CD14-positive monocyte (primary cell): ENCODE measurements at regions not wholly inside any gene's neighbourhood (a gene's known extent, or its start where the extent isn't known, plus 50 kb on each side); places are given as distances from the start of the nearest gene placed in this dataset.

Experiments used
- DNase-seq, 3 donors: peaks; one replicate each; pipeline ENCODE4 v3.0.0-alpha.2; 2011 to 2022
- H2AFZ ChIP-seq: 2 replicates; pipeline ENCODE4 v1.6.0; 2012; ENCODE audit warnings: mild to moderate bottlenecking, low read depth, low read length, inconsistent platforms; ENCODE audit not compliant: insufficient read depth, poor library complexity, severe bottlenecking
- H3K27ac ChIP-seq, 2 donors: 1 replicate in 1 of 2; 2 replicates in 1 of 2; pipeline ENCODE4 v1.5.1; 2012 to 2013; ENCODE audit warnings: low read length in 2 of 2, control low read depth in 1 of 2, inconsistent platforms in 1 of 2, low read depth in 1 of 2, mild to moderate bottlenecking in 1 of 2
- H3K27me3 ChIP-seq, 2 donors: one replicate each; pipeline versions ENCODE4 v1.6.0 to v1.6.1; 2011 to 2013; ENCODE audit warnings: low read length in 2 of 2; ENCODE audit not compliant: control insufficient read depth in 2 of 2, insufficient read depth in 2 of 2
- H3K36me3 ChIP-seq, 2 donors: replicated peaks in 1 of 2; 1 replicate in 1 of 2; 2 replicates in 1 of 2; pipeline versions ENCODE4 v1.5.1 to v1.6.1; 2012 to 2013; ENCODE audit warnings: low read length in 2 of 2, control low read depth in 1 of 2, inconsistent platforms in 1 of 2, mild to moderate bottlenecking in 1 of 2; ENCODE audit not compliant: insufficient read depth in 2 of 2, control insufficient read depth in 1 of 2
- H3K4me1 ChIP-seq, 2 donors: 1 replicate in 1 of 2; 2 replicates in 1 of 2; pipeline versions ENCODE4 v1.5.1 to v1.6.1; 2012 to 2013; ENCODE audit warnings: low read length in 2 of 2, control low read depth in 1 of 2, inconsistent platforms in 1 of 2, mild to moderate bottlenecking in 1 of 2, moderate library complexity in 1 of 2; ENCODE audit not compliant: insufficient read depth in 2 of 2, control insufficient read depth in 1 of 2
- H3K4me2 ChIP-seq: replicated peaks from 2 replicates; pipeline ENCODE3; 2012; ENCODE audit warnings: low read length, moderate library complexity, mild to moderate bottlenecking; ENCODE audit not compliant: poor library complexity, severe bottlenecking; ENCODE audit errors: extremely low read depth
- H3K4me3 ChIP-seq, 3 experiments: fragments of 200-600 bp in 1 of 3; sonication (generic) in 1 of 3; replicated peaks in 1 of 3; 1 replicate in 2 of 3; 2 replicates in 1 of 3; pipeline ENCODE4 v1.5.1; 2011 to 2013; ENCODE audit warnings: low read length in 3 of 3, mild to moderate bottlenecking in 3 of 3, control low read depth in 2 of 3, low read depth in 2 of 3, inconsistent platforms in 1 of 3, moderate library complexity in 1 of 3
- H3K79me2 ChIP-seq: 2 replicates; pipeline ENCODE4 v1.6.0; 2012; ENCODE audit warnings: mild to moderate bottlenecking, control low read depth, inconsistent platforms, low read length, moderate library complexity; ENCODE audit not compliant: insufficient read depth
- H3K9ac ChIP-seq: 2 replicates; pipeline ENCODE4 v1.6.0; 2017; ENCODE audit warnings: low read length, mild to moderate bottlenecking; ENCODE audit not compliant: insufficient read depth, poor library complexity, severe bottlenecking
- H3K9me3 ChIP-seq, 2 donors: replicated peaks in 1 of 2; 1 replicate in 1 of 2; 2 replicates in 1 of 2; pipeline versions ENCODE4 v1.5.1 to v1.6.1; 2012 to 2013; ENCODE audit warnings: low read length in 2 of 2, control low read depth in 1 of 2; ENCODE audit not compliant: control insufficient read depth in 1 of 2, insufficient read depth in 1 of 2
- H4K20me1 ChIP-seq: 2 replicates; pipeline ENCODE4 v1.6.0; 2012; ENCODE audit warnings: mild to moderate bottlenecking, low read length, control low read depth, moderate library complexity; ENCODE audit not compliant: insufficient read depth
- H3K27ac Mint-ChIP-seq, 7 donors: one replicate each; pipeline ENCODE4 v1.8.0; 2020; ENCODE audit warnings: mild to moderate bottlenecking in 7 of 7, mixed read lengths in 7 of 7, moderate library complexity in 6 of 7, inconsistent platforms in 2 of 7
- H3K27me3 Mint-ChIP-seq, 3 donors: one replicate each; pipeline ENCODE4 v1.8.0; 2021 to 2022; ENCODE audit warnings: low read depth in 3 of 3, mild to moderate bottlenecking in 3 of 3, mixed read lengths in 3 of 3, moderate library complexity in 3 of 3, inconsistent platforms in 1 of 3
- H3K36me3 Mint-ChIP-seq, 2 donors: one replicate each; pipeline ENCODE4 v1.8.0; 2020; ENCODE audit warnings: mixed read lengths in 2 of 2, inconsistent platforms in 1 of 2, mild to moderate bottlenecking in 1 of 2
- H3K4me1 Mint-ChIP-seq: one replicate; pipeline ENCODE4 v1.8.0; 2020; ENCODE audit warnings: mild to moderate bottlenecking, mixed read lengths
- H3K4me3 Mint-ChIP-seq, 2 donors: one replicate each; pipeline ENCODE4 v1.8.0; 2020; ENCODE audit warnings: mild to moderate bottlenecking in 2 of 2, mixed read lengths in 2 of 2, moderate library complexity in 1 of 2
- H3K9me3 Mint-ChIP-seq, 7 donors: one replicate each; pipeline ENCODE4 v1.8.0; 2020 to 2022; ENCODE audit warnings: mixed read lengths in 7 of 7, mild to moderate bottlenecking in 6 of 7, moderate library complexity in 6 of 7, inconsistent platforms in 2 of 7
- WGBS: methylation state at CpG from one replicate; pipeline ENCODE4 v1.1.5; 2013; ENCODE audit warnings: missing lambda C conversion rate; ENCODE audit not compliant: insufficient coverage; 5-methylcytosine and 5-hydroxymethylcytosine counted together
- intact Hi-C, 2 donors: fragments of 100-400 bp; cut with micrococcal nuclease; formaldehyde crosslinking; loops; one replicate each; pipeline versions ENCODE4 v1.15.0 to v1.15.1; 2023
- TF ChIP-seq, protein P1 (sequence below): fragments of 200-600 bp; IDR thresholded peaks from one replicate; pipeline ENCODE4 v1.8.0; 2022; ENCODE audit warnings: antibody characterized with exemption, mild to moderate bottlenecking

DNA sequence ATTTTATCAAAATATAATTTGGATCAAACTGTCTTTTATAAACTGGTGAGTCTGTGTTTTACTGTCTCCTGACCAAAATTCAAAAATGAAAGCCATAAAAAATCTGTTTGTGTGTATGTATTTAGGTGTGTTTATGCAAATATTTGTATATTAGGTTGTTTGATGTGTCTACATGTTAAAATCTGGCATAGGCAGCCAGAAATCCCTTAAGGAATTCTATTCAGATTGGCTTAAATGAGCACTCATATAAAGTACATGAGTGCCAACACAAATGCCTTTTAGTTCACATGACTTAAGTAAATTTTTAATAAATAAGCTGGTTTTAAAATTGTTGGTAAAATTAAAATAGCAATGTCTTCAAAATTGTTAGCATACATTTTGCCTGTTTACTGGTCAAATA is 133.3 kb upstream of the GUCY1A2 start:
- Histone ChIP-seq H2AFZ (no peak overlapping the region), H3K9ac (no peak overlapping the region), H3K4me2 (no peak overlapping the region), H3K27me3 (no peaks in the 10 kb centered on the region), H3K9me3 (no peaks in the 10 kb centered on the region), H3K4me3 (no peak overlapping the region), H3K4me1 (no peaks in the 10 kb centered on the region), H3K36me3 (no peaks in the 10 kb centered on the region), H3K79me2 (no peaks in the 10 kb centered on the region), H3K27ac (no peak overlapping the region), H4K20me1 (no peaks in the 10 kb centered on the region)
- H3K9me3 Mint-ChIP-seq = peaks cover 0 to 4% (median 0%) of the 10 kb centered on the region in 7 donors
- no peaks in the 10 kb centered on the region for H3K36me3 Mint-ChIP-seq
- no peaks in the 10 kb centered on the region for H3K4me1 Mint-ChIP-seq
- TF ChIP-seq, protein P1, sequence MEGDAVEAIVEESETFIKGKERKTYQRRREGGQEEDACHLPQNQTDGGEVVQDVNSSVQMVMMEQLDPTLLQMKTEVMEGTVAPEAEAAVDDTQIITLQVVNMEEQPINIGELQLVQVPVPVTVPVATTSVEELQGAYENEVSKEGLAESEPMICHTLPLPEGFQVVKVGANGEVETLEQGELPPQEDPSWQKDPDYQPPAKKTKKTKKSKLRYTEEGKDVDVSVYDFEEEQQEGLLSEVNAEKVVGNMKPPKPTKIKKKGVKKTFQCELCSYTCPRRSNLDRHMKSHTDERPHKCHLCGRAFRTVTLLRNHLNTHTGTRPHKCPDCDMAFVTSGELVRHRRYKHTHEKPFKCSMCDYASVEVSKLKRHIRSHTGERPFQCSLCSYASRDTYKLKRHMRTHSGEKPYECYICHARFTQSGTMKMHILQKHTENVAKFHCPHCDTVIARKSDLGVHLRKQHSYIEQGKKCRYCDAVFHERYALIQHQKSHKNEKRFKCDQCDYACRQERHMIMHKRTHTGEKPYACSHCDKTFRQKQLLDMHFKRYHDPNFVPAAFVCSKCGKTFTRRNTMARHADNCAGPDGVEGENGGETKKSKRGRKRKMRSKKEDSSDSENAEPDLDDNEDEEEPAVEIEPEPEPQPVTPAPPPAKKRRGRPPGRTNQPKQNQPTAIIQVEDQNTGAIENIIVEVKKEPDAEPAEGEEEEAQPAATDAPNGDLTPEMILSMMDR = no peak
- H3K27ac Mint-ChIP-seq = no peak overlapping the region
- intact Hi-C loops = no loop called here
- no peak overlapping the region for H3K4me3 Mint-ChIP-seq
- DNase-seq = no peak
- peaks cover 0 to 2% (median 0%) of the 10 kb centered on the region in 3 donors for H3K27me3 Mint-ChIP-seq

DNA sequence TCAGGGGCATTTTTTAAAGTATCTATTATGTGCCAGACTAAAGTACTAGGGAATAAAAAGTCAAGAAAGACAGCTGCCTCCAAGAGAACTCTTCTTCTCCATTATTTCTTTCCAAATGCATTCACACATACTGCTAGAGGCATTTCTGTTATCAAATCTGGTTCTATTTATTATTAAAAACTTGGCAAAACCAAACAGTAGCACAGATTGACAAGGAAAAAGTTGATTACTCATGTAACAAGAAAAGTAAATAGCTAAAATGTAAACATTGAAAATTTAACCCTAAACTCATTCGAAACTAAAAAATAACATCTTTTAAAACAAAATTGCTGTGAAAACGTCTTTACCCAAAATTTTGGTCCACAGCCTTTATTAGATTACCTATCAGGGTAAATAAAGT is 132.9 kb upstream of the GUCY1A2 start:
- Mint-ChIP-seq H3K36me3 (no peaks in the 10 kb centered on the region), H3K4me1 (no peaks in the 10 kb centered on the region), H3K27ac (no peak overlapping the region), H3K9me3 (peaks cover 0 to 4% (median 0%) of the 10 kb centered on the region in 7 donors), H3K4me3 (no peak overlapping the region), H3K27me3 (peaks cover 0 to 2% (median 0%) of the 10 kb centered on the region in 3 donors)
- TF ChIP-seq, protein P1 = no peak
- H3K36me3 ChIP-seq = no peaks in the 10 kb centered on the region
- no peaks in the 10 kb centered on the region for H3K4me1 ChIP-seq
- DNase-seq = no peak
- H3K27me3 ChIP-seq = no peaks in the 10 kb centered on the region
- H3K9me3 ChIP-seq = no peaks in the 10 kb centered on the region
- WGBS = no CpG with 5 or more reads among the region's 2 CpGs
- intact Hi-C loops = no loop called here
- H3K9ac ChIP-seq = no peak overlapping the region
- H3K4me2 ChIP-seq = no peak overlapping the region
- H2AFZ ChIP-seq = no peak overlapping the region
- H4K20me1 ChIP-seq = no peaks in the 10 kb centered on the region
- H3K4me3 ChIP-seq = no peak overlapping the region
- H3K27ac ChIP-seq = no peak overlapping the region
- H3K79me2 ChIP-seq = no peaks in the 10 kb centered on the region
